AG08396 (cell line): ENCODE measurements at regions not wholly inside any gene's neighbourhood (a gene's known extent, or its start where the extent isn't known, plus 50 kb on each side); places are given as distances from the start of the nearest gene placed in this dataset.
"Not testable (repeated sequence)": the region's sequence is repeated elsewhere in the genome, so short reads cannot be mapped to it uniquely, and the experiment has no call there.

Source experiments
- DNase-seq: peaks from one replicate; pipeline ENCODE4 v3.0.0; 2012; ENCODE audit warnings: low spot score, mixed read lengths

DNA sequence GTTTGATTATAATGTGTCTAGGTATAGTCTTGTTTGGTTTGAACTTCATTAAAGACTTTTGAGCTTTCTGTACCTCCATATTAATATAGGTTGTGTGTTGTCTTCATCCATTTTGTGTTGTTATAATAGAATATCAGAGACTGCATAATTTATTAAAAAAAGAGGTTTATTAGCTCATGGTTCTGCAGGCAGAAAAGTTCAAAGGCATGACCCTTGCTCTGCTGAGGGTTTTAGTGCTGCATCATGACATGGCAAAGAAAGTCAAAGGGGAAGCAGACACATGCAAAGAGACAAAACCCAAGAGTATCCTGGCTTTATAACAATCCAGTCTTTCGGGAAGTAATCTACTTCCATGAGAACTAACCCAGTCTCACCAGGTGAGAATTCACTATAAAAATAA, 358.2 kb downstream of the EDEM1 start:
- DNase-seq: no peak

DNA sequence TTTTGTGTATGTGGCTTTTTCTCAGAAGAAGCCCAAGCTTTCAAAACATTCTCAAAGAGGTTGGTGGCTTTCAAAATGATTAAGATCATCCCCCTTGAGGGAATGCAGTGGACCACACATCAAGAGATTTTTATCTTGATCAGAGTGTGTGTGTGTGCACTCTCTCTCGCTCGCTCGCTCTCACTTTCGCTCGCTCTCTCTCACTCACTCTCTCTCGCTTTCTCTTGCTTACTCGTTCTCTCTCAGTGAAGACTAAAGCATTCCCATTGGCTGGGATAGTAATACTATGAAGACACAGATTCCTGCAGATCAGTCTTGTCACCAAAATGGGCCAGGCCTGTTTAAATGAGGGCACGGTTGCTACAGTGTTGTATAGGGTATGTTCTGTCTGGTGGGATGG, 365.7 kb downstream of the EDEM1 start:
- no peak for DNase-seq

DNA sequence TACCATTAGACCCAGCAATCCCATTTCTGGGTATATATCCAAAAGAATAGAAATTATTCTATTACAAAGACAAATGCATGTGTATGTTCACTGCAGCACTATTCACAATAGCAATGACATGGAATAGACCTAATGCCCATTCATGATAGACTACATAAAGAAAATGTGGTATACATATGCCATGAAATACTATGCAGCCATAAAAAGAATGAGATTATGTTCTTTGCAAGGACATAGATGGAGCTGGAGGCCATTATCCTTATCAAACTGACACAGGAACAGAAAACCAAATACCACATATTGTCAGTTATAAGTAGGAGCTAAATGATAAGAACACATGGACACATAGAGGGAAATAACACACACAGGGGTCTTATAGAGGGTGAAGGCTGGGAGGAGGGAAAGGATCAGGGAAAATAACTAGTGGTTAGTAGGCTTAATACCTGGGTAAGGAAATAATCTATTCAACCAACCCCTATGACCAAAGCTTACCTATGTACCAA, 366.8 kb downstream of the EDEM1 start:
- no peak for DNase-seq

DNA sequence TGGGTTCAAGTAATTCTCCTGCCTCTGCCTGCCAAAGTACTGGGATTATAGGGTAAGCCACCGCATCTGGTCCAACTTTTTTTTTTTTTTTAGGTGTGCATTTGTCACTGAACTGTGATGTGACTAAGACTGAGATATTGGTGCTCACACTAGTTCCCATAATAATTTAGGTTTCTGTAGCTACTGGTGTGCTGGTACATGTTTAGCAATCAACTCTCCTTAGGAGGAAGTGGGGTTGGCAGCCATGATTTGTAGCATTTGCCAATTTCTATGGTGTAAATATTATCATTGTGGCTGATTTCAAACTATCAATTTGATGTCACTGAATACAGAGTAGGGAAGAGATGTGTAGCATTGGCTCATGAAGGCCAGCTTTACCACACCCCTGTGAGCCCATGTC, 372.7 kb downstream of the EDEM1 start:
- DNase-seq: no peak

DNA sequence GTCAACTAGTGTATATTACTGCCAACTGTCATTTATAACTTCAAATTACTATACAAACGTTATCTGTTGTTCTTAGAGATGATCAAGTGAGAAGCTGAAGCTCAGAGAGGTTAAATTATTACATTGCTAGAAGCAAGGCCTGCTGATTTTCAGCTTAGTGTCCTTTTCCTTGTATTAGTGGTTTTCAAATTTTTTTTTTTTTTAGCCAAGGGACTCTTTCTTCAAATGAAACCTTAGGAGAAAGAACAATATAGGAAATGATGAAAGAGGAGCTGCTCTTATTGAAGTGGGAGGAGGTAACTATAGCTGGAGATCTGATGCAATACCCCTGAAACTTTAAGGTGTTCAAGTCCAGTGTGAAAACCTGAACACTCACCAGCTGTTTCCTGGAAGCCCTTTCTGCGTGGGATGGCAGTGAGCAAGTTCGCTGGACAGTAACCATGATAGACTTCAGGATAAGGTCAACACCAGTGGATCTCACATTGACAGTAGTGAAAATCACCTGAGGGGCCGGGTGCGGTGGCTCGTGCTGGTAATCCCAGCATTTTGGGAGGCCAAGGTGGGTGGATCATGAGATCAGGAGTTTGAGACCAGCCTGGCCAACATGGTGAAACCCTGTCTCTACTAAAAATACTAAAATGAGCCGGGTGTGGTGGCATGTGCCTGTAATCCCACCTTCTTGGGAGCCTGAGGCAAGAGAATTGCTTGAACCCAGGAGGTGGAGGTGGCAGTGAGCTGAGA, 376.2 kb downstream of the EDEM1 start:
- DNase-seq: no peak

DNA sequence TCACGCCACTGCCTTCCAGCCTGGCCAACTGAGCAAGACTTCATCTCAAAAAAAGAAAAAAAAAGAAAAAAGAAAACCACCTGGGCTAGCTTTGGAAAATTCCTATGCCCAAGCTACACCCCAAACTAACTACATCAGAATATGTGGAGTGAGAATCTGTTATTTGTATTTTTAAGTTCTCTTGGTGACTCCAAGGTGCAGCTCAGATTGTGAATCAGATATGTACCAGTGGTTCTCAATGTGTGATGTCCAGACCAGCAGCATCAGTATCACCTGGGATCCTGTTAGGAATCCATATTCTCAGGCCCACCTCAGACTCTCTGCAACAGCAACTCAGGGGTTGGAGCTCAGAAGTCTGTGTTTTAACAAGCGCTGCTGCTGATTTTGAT, 376.8 kb downstream of the EDEM1 start:
- DNase-seq: no peak

DNA sequence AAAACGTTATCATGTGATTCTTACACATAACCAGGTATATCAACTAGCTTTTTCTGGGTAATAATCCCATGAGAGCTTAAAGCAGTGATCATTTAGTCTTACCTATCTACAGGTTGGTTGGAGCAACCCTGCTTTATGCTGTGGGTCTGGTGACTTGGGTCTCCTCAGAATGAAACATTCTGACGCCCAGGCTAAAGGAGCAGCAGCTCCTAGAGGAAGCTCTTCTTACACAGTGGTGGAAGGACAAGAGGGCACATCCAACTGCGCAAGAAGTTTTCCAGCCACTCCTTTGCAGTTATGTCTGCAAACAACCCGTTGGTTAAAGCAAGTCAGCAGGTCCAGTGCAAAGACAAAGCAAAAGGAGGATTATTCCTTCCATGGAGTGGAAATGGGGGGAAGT, 377.5 kb downstream of the EDEM1 start:
- no peak for DNase-seq

DNA sequence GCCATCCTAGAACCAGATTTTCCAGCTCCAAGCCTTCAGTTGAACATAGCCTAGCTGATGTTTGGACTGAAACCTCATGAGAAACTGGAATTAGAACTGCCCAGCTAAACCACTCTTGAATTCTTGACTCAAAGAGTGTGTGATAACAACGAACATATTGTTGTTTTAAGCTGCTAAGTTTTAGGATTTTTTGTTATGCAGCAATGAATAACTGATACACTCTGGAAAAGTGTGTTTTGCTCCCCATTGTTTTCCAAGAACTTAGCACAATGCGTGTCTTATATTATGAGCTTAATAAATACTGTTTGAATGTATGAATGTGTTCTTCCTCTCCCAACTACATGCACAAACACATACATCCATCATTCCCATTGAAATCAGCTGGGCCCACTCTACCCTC, 379.6 kb downstream of the EDEM1 start:
- no peak for DNase-seq

DNA sequence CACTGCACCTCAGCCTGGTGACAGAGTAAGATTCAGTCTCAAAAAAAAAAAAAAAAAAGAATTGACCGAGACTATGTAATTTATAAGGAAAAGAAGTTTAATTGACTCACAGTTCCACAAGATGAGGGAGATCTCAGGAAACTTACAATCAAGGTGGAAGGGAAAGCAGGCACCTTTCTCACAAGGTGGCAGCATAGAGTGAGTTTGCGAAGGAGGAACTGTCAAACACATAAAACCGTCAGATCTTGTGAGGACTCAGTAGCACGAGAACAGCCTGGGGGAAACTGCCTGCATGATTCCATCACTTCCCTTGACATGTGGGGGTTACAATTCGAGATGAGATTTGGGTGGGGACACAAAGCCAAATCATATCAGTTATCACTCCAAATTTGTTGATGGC, 380.9 kb downstream of the EDEM1 start:
- no peak for DNase-seq

DNA sequence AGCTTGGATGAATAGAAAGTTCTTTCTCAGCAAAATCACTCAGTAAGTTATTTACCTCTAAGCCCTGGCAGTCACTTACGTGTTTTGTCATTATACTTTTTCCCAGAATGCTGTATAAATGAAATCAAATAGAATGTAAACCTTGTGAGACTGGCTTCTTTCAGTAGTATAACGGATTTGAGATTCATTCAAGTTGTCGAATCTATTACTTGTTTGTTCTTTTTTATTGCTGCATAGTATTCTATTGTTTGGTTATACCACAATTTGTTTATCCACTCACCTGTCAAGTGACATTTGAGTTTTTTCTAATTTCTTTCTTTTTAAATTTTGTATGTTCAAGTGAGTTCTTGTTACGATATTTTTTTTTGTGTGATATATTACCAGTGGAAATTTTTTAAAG, 381.6 kb downstream of the EDEM1 start:
- no peak for DNase-seq

DNA sequence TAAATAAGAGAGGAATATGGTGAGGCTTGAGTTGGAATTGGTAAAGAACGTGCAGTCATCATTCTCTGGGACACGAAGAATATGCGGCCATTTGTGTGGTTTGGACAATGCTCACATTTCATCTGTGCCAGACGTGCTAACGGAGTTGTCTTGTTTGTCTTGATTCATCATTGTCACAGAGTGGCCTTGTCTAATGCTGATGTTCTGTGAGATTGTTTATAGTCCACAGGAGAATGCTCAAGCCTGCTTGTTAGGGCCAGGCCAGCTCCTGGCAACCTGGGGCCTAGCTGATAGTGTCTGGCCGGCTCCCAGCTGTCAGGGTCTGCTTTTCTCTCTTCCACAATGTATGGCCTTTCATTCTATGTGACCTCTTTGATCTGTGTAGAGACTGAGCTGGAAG, 384.7 kb downstream of the EDEM1 start:
- DNase-seq: no peak

DNA sequence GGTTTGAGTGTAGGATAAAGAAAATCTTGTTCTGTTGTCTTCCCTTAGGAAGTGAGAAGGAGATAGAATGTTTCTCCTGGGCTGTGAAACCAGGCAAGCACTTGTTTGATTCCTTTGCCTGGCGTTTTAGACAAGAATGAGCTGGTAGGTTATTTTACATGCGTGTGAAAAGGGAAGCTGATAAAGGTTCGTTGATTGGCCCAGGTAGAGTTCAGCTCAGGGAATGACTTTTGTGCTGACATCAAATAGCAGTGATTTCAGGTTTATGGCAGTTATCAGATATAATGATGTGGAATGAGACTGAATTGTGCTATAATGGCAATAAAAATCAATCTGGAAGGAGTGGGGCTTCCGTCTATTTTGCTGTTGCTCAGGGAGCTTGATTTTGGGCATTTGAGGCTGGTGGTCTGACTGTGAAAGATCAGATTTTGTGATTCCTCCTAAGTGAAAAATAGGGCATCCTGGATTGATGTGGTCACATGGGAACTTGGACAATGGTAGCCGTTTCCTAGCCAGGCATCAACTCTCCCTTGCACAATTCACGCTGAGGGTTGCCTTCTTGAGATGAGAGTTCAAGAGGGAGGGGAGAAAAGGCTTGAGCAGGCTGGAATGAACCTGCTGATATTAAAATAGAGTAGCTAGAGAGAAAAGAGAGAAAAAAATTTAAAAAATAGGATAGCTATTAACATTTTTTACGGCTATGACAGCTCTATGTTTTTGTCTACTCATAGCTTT, 388.9 kb downstream of the EDEM1 start:
- DNase-seq: no peak

DNA sequence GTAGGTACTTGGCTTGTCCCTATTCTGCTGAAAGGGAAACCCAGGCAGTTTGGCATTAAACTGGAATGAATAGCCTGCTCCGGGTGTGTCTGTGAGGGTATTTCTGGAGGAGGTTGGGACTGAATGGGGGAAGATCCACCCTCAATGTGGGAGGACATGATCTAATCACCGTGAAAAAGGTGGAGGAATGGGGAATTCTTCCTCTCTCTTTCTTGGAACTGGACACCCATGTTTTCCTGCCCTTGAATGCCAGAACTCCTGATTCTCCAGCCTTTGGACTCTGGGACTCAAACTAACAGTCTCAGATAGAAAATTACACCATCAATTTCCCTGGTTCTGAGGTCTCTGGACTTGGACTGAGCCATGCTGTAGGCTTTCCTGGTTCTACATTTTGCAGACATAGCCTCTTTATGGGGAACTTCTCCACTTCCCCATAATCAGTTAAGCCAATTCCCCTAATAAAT, 391.7 kb downstream of the EDEM1 start:
- DNase-seq: no peak

DNA sequence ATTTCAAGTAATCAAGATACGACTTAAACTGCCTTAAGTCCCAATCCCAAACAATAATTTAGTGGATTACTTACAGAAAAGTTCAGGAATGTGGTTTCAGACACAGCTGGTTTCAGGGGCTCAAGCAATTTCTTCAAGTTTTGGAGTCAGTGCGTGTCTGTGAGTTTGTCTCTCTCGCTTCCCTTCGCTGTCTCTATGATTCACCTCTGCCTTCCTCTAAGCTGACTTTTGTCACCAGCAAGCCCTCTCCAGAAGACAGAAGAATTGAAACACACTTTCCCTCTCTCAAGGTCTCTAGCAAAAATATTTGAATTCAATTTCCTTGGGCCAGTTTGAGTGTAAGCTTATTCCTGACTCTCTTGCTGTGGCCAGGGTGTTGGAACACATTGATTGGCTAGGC, 392.4 kb downstream of the EDEM1 start:
- no peak for DNase-seq

DNA sequence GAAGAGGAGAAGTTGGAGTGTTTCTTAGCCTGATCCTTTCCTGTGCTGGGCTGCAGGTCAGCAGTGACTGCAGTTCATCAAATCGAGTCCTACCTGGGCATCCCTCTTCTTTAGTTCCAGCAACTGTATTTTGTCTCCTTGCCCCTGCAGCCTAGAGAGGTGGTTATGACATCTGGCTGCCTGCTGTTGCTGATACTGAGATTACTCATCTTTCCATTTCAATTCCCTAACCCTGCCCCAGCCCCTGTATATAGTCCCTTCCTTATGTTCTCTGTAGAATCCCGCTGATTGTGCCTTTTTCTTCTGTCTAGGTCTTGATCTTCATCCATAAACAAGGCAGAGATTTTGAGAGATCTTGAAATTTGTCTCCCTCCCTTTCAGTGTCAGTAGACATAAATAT, 393.3 kb downstream of the EDEM1 start:
- no peak for DNase-seq

DNA sequence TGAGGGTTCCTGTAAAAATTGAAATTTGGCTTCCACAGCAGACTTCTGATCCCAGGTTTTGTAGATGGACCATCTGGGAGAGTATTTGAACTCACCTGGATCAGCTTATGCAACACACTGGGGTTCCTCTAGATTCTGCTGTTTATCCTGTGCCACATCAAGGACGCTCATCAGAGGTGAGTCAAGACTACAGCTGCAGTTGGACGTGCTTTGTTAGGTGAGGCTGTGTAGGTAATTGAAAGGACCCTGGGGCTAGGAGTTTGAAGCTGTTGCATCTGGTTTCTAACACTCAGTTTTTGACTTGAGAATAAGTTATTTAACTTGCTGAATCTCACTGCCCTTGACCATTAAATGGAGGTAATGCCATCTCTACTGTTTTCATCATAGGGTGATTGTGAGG, 394.2 kb downstream of the EDEM1 start:
- no peak for DNase-seq

DNA sequence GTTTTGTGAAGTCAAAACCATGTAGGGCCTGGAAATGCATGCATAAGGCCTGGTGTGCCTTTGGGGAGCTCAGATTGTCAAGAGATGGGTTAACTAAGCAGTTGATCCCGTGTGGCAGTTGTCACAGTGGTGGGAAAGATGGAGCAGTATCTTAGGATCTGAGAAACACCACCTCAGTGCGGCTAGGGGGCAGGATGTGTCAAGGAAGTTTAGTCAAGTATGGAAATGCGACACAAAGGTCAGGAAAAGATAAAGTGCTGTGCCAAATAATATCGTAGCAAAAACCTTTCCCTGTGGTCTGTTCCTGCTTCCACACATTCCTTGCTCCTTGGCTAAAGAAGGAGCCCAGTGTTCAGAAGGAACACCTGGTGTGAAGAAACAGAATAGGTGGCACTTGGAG, 396.4 kb downstream of the EDEM1 start:
- DNase-seq: no peak

DNA sequence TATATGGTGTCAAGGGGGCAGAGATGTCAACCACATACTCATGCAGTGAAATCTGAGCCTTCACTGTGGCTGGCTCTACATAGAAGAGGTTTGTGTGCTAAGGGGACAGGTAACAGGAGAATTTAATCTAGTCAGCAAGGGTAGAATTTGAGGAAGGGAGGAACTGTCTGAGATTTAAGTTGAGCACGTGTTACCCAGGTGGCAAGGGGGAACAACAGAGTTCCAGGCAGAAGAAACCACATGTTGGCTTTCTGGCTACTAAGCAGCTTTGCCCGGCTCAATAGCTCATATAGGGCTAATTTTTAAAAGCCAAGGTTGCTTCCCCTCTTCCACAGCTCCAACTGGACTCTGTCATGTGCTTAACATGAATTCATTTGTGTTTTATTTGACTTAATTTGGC, 397.6 kb downstream of the EDEM1 start:
- no peak for DNase-seq

DNA sequence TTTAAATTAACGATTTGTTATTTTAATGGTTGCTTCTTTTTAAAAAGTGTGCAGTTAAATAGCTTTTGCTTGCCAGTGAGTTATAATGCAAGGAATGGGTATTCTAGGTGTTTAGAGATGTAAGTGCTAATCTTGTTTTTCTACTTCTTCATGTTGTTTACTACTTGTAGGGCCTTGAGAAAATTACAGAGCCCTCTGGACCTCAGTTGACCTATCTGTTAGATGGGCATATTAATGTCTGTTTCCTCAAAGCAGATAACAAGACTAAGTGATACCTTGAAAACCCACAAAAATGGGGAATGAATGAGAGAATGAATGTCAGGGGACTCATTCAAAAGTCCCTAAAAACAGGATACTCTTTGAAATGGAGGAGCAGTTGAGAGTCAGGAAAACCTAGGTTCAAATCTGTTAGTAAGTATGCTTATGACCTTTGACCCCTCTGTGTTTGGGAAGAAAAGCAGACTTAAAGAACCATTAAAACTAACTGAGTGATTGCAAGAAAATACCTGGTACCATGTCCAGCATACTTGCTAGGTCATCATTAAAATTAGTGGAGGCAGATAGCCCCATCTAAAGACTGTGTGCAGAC, 419.5 kb downstream of the EDEM1 start:
- DNase-seq: no peak

DNA sequence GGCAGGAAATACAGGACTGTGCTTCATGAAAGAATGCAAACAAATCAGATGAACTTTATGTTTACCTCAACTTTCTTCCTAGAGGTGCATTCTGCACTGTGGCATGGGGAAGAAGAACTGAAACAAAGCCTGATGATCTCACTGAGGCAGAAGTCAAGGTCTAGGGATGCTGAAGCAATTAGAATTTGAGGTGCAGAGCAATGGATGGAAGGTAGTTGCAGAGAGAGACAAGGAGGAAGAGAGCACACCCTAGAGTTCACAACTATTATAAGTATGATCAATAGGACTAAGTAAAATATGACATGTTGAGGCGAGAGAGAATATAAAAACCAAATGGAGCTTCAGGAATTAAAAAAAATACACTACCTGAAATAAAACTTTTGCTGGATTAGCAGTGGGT, 420.1 kb downstream of the EDEM1 start:
- no peak for DNase-seq

DNA sequence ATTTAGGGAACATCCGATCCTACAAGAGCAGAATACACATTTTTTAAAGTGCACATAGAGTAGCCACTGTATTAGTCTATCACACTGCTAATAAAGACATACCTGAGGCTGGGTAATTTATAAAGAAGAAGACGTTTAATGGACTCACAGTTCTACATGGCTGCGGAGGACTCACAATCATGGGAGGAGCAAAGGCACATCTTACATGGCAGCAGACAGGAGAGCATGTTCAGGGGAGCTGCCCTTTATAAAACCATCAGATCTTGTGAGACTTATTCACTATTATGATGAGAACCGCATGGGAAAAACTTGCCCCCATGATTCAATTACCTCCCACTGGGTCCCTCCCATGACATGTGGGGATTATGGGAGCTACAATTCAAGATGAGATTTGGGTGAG, 421.5 kb downstream of the EDEM1 start:
- DNase-seq: not testable (repeated sequence)

DNA sequence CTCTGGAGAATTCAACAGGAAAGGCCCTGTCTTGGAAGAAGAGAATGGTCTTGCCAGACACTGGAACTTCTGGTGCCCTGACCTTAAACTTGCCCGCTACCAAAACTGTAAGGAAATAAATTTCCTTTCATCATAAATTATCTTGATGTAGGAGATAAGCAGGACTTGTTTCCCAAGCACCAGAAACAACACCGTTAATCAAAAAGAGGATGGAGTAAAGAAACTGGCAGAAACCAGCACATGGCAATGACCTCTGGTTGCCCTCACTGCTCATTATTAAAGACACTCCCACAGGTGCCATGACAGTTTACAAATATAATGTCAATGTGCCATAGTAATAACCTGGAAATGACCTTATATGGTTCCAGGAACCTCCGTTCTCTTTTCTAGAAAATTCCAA, 426.1 kb downstream of the EDEM1 start:
- no peak for DNase-seq

DNA sequence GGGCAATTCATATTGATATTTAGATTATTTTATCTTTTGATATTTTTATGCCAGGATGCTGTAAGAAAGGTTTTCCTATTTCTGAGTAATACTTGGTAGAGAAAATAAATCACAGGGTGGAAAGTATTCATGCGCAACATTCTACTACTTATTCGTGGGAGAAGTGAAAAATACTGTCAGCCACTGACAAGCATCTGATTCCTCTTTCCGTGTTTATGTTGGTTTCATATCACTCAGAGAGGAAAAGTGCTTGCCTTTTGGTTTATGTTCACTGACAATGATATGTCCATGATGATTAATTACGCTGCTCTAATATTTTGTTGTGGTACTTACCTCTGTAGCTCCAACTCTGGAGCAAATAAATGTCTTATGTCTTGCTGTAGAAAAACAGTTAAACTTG, 429.4 kb downstream of the EDEM1 start:
- no peak for DNase-seq
